SJCRH30 (cell line): ENCODE measurements at regions not wholly inside any gene's neighbourhood (a gene's known extent, or its start where the extent isn't known, plus 50 kb on each side); places are given as distances from the start of the nearest gene placed in this dataset.

ENCODE experiments used
- DNase-seq, 2 experiments: peaks; one replicate each; pipeline ENCODE4 v3.0.0-alpha.2; 2015 to 2020
- H3K27ac ChIP-seq: fragments of 250-450 bp; sonication (Bioruptor Pico); 2 replicates; pipeline ENCODE4 v1.5.1; 2020; ENCODE audit warnings: mild to moderate bottlenecking, moderate library complexity
- H3K27me3 ChIP-seq: fragments of 250-450 bp; sonication (Bioruptor Pico); 2 replicates; pipeline ENCODE4 v1.5.1; 2020; ENCODE audit warnings: mild to moderate bottlenecking, moderate library complexity
- H3K36me3 ChIP-seq: fragments of 250-450 bp; sonication (Bioruptor Pico); 2 replicates; pipeline ENCODE4 v1.5.1; 2020; ENCODE audit warnings: mild to moderate bottlenecking, moderate library complexity
- H3K4me1 ChIP-seq: fragments of 250-450 bp; sonication (Bioruptor Pico); 2 replicates; pipeline ENCODE4 v1.5.1; 2020; ENCODE audit warnings: mild to moderate bottlenecking, moderate library complexity
- H3K4me3 ChIP-seq: fragments of 250-450 bp; sonication (Bioruptor Pico); 2 replicates; pipeline ENCODE4 v1.5.1; 2020; ENCODE audit warnings: mild to moderate bottlenecking, moderate library complexity
- H3K9me3 ChIP-seq: fragments of 250-450 bp; sonication (Bioruptor Pico); replicated peaks from 2 replicates; pipeline ENCODE4 v1.5.1; 2020; ENCODE audit warnings: mild to moderate bottlenecking, moderate library complexity

DNA sequence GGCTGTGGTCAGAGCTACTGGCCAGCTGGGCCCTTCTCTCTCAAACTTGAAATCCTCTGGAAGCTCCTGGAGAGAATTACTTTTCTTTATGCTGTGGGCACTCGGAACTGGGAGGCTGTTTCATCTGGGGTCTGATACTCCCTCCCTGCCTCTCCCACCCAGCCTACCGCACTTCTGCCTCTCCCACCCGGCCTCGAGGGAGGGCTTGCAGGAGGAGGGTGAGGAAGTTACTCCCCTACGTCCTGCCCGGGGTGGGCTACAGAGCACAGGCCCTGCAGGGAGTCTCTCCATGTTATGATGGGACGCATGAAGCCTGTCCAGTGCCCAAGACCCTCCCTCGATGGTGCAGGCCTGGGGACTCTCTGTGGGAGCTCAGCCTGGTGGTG lies 584.6 kb upstream of the MKI67 start:
- H3K4me1 ChIP-seq: no peaks in the 10 kb centered on the region
- no peak overlapping the region for H3K4me3 ChIP-seq
- no peak for DNase-seq
- no peaks in the 10 kb centered on the region for H3K36me3 ChIP-seq
- H3K27ac ChIP-seq: no peak overlapping the region
- no peaks in the 10 kb centered on the region for H3K9me3 ChIP-seq
- no peaks in the 10 kb centered on the region for H3K27me3 ChIP-seq

DNA sequence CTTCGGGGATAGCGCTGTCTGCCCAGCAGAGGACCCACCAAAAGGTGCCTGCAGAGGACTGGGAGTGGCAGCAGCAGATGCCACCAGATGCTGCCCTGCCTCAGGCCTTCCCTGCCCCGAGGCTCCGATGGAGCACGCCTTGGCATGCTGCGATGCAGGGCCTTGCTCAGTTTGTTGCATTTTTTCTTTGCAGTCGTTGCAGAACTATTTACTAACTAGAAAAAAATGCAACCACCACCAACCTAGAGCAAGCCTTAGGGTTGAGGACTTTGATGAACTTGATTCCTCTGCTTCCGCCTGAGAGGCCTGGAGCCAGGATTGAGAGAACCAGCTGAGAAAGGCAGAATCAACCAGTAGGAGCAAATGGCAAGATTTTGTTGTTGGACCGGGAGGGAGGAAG lies 585.6 kb upstream of the MKI67 start:
- H3K9me3 ChIP-seq: no peaks in the 10 kb centered on the region
- H3K4me1 ChIP-seq: no peaks in the 10 kb centered on the region
- H3K36me3 ChIP-seq: no peaks in the 10 kb centered on the region
- no peaks in the 10 kb centered on the region for H3K27me3 ChIP-seq
- H3K4me3 ChIP-seq: no peak overlapping the region
- H3K27ac ChIP-seq: no peak overlapping the region
- DNase-seq: peak; percentile 4 to 5

DNA sequence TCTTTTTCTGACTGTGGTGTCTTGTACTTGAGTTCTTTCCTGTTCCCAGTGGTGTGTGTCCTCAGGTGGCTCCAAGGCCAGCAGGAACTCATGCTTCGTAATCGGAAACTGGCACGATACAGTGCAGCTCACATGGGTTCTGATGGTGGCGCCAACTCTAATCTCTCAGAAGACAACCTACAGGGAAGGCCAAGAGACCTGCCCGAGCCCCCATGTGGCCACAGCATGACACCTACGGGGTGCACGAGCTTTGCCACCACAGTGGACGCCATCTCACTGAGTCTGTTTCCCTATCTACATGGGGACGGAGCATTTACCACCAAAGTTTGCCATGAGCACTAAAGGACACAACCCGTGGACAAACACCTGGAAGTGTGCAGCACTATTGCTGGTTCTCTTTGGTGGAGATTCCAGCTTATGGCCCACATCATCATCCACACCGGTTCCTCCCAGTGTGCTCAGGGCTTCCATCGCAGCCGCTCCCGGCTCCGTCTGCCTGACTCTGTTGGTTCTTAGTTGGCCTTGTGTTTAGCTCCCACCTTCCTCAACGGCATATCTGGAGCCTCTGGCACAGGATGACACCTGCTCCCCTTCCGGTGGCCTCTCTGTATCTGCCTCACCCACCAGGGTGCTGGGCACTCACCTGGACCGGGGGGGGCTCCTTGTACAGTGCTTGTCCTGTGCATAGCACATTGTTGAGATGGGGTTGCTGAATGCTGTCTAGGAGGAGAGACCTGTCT lies 586.6 kb upstream of the MKI67 start:
- Histone ChIP-seq H3K9me3 (no peaks in the 10 kb centered on the region), H3K27me3 (no peaks in the 10 kb centered on the region), H3K4me3 (no peak overlapping the region), H3K4me1 (no peaks in the 10 kb centered on the region), H3K27ac (no peak overlapping the region), H3K36me3 (no peaks in the 10 kb centered on the region)
- DNase-seq: no peak

DNA sequence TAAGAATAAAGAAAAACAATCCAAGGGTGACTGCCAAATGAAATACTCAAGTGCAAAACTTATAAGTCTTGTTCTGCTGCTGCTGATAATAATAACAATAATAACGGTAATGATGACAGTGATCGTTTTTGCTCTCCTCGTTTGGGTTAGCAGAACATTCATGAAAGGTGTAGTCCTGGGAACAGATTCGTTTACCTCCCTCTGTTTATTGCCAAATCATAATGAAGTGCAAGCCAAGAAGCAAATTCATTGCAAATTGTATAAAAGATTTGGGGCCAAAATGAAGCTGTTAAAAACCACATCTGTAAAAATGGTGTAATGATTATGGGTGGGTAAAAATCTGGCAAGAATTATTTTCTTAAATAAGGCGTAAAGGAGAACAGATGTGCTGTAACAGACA lies 587.2 kb upstream of the MKI67 start:
- no peak overlapping the region for H3K4me3 ChIP-seq
- no peak overlapping the region for H3K27ac ChIP-seq
- no peaks in the 10 kb centered on the region for H3K4me1 ChIP-seq
- H3K9me3 ChIP-seq: no peaks in the 10 kb centered on the region
- DNase-seq: no peak
- no peaks in the 10 kb centered on the region for H3K36me3 ChIP-seq
- H3K27me3 ChIP-seq: no peaks in the 10 kb centered on the region

DNA sequence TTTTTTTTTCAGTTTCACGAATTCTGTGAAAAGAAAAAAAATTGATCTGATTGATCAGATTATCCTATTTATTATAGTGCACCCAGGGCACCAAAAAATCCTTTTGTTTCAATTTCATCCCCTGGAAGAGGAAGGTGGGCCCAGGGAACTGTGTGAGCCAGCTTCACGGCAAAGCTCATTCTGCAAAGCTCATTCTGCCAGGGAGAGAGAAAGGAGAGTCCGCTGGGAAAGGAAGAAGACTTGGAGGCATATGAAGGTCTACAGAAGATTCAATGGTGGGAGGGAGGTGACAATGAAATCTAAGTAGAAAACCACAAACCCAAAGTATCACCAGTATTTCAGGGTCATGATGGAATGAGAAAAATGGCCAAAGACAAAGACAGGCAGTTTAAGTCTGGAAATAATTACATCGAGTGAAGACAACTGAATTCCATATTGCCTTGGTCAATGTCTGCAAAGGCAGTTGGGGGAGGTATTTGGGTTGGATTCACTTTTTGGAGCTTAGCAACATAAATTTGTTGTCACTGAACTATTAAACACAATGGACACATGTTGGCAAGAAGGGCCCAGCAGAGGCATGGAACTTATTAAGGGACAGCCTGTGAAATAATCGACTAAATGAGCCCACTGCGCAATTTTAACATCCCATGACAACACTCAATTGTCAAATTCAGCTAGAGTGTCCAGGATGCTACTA lies 587.8 kb upstream of the MKI67 start:
- no peak for DNase-seq
- Histone ChIP-seq H3K4me3 (no peak overlapping the region), H3K4me1 (no peaks in the 10 kb centered on the region), H3K9me3 (no peaks in the 10 kb centered on the region), H3K36me3 (no peaks in the 10 kb centered on the region), H3K27me3 (no peaks in the 10 kb centered on the region), H3K27ac (no peak overlapping the region)

DNA sequence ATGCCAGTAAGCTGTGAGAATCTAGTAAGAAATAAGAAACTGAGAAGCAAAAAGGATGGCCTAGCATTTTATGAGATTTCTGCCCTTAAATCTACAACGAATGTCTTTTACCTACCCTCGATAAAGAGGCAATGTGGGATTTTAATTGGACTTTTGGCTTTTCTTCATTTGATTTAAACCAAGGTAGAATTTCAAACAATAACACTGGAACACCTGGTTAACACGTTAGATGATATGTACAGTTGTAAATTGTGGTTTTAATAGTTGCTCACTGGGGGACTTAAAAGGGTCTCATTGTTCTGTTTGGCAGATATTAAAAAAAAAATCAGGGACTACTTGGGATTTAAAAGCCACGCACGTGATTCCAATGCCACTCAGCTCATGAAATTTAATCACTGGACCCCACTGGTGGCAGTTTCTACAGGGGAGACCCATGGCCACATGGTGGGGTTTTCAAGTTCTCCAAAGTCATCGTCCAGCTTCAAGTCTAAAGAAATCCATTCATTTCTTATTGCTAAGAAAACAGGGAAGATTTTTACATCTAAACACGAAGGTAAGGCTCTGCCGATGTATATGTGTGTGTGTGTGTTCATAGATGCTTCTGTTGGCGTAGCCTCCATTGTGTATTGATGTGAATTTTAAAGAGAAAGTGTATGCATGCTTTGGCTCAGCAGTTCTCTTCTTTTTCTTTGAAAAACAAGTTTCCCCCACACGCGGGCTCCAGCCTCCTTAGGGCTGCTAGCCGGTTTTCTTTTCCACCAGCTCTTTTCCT lies 588.6 kb upstream of the MKI67 start:
- Histone ChIP-seq H3K36me3 (no peaks in the 10 kb centered on the region), H3K9me3 (no peaks in the 10 kb centered on the region), H3K27me3 (no peaks in the 10 kb centered on the region), H3K4me1 (no peaks in the 10 kb centered on the region), H3K27ac (no peak overlapping the region), H3K4me3 (no peak overlapping the region)
- no peak for DNase-seq

DNA sequence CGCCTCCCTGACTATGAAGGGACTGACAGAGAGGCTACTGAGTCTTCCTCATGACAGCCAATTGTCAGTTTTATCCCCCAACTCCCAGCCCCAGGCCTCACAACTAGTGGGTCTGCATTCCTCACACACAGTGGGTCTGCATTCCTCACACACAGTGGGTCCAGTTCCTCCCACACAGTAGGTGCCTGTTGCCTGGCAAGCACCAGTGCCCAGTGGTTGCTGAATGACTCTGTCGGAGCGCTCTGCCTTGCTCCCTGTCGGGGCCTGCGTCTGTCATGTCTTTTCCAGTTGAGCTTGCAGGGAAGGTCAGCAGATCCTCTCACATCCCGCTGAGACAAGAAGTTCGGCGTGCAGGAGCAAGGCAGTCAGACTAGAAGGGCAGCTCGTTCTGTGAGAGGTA lies 590.0 kb upstream of the MKI67 start:
- H3K36me3 ChIP-seq: no peaks in the 10 kb centered on the region
- no peaks in the 10 kb centered on the region for H3K4me1 ChIP-seq
- H3K4me3 ChIP-seq: no peak overlapping the region
- no peak overlapping the region for H3K27ac ChIP-seq
- no peaks in the 10 kb centered on the region for H3K27me3 ChIP-seq
- no peaks in the 10 kb centered on the region for H3K9me3 ChIP-seq
- DNase-seq: no peak

DNA sequence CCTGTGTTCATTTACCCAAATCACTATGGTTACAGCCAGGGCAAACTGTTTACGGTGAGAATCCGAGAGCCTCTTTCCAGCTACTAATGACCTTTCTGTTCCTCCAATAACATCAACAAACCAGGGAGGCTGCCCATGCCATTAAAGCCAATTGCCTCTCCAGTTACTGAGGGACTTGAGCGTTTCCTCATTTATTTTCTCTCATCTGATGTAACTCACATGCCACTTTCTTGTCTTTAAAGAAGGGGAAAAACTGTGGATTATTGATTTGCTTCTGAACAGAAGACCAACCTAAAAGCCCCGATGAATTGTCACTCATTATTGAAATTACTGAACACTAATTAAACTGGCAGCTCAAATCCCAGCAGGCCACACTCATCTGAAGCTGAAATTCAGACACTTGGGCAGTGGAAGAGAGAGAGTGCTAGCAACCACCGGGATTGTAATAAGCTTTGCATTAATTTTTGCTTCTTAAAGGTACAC lies 595.8 kb upstream of the MKI67 start:
- no peak for DNase-seq
- Histone ChIP-seq H3K27ac (no peak overlapping the region), H3K36me3 (no peaks in the 10 kb centered on the region), H3K27me3 (no peaks in the 10 kb centered on the region), H3K4me1 (no peaks in the 10 kb centered on the region), H3K9me3 (no peaks in the 10 kb centered on the region), H3K4me3 (no peak overlapping the region)

DNA sequence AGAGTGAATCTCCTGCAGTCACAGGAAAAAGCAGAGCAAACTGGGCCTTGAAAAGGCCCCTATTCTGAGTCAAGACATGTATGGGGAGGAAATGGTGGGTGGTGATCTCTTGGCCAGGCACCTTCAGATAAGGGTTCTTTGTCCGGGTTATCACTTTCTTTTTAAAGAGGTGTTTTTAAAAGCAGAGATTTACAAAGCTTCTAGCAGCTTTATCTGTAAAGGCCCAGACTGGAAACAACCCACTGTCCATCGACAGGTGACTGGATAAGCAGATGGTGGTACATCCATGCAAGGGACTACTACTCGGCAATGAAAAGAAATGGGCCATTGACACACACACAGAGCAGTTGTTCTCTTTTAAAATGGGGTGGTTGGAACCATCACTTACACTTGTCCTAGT lies 596.7 kb upstream of the MKI67 start:
- no peak overlapping the region for H3K4me3 ChIP-seq
- no peaks in the 10 kb centered on the region for H3K4me1 ChIP-seq
- H3K36me3 ChIP-seq: no peaks in the 10 kb centered on the region
- no peak overlapping the region for H3K27ac ChIP-seq
- no peaks in the 10 kb centered on the region for H3K9me3 ChIP-seq
- DNase-seq: no peak
- H3K27me3 ChIP-seq: no peaks in the 10 kb centered on the region; the same call in 1 of the 2 replicates

DNA sequence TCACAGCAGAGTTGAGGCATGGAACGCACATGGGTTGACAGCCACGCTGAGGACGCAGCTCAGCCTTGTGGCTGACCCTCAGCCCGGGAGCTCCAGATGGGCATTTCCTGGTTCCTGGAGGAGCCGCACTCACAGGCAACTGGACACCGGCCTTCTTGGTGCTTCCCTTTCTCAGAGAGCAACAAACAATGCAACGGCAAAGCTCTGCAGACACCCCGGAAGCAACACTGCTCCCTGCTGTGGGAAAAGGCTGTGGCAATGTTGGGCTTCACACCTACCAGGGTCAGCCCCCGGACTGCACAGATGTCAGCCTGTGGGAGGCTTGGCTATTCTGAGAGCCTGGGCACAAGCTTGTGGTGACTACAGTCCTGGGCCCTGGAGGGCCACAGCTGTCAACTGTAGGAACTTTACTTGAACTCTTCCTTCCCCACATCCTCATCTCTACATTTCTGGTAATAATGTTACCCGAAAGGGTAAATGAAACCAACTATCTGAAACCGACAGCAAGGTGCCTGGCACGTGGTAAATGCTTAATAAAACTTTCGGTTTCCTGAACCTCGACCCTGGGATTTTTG lies 597.5 kb upstream of the MKI67 start:
- no peaks in the 10 kb centered on the region for H3K9me3 ChIP-seq
- H3K36me3 ChIP-seq: no peaks in the 10 kb centered on the region
- DNase-seq: no peak
- no peak overlapping the region for H3K4me3 ChIP-seq
- H3K4me1 ChIP-seq: no peaks in the 10 kb centered on the region
- no peaks in the 10 kb centered on the region; the same call in 1 of the 2 replicates for H3K27me3 ChIP-seq
- H3K27ac ChIP-seq: no peak overlapping the region

DNA sequence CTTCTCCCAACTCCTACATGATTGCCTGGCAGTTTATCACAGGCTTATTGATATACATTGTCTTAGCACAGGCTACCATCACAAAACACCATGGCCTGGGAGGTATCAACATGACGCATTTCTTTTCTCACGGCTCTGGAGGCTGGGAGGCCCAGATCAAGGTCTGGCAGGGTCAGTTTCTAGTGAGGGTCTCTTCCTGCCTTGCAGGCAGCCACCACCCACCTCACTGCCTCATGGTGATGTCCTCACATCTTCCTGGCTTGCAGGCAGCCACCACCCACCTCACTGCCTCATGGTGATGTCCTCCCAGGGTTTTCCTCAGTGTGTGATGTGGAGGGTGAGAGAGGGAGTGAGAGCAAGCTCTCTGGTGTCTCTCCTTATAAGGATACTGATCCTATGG lies 599.3 kb upstream of the MKI67 start:
- DNase-seq: no peak
- no peak overlapping the region for H3K27ac ChIP-seq
- H3K4me1 ChIP-seq: no peaks in the 10 kb centered on the region
- no peaks in the 10 kb centered on the region; the same call in 1 of the 2 replicates for H3K27me3 ChIP-seq
- H3K9me3 ChIP-seq: no peaks in the 10 kb centered on the region
- no peak overlapping the region for H3K4me3 ChIP-seq
- no peaks in the 10 kb centered on the region for H3K36me3 ChIP-seq

DNA sequence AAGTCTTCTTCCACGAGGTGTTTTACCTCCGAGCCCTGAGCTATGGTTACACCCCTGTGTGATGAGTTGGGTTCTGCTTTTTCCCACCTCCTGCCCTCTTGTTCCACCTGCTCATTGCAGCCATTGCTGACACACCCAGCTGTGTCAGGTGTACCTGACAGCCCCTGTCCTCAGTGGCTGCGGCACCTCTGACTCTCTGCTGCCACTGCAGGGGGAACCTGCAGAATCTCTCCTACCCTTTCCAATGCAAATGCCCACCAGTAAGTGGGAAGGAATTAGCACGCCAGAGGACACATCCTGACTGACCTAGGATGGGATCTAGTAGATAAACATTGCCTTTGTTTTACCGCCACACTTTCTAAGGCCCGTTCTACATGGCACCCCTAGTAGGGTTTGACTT lies 600.9 kb upstream of the MKI67 start:
- Histone ChIP-seq H3K9me3 (no peaks in the 10 kb centered on the region), H3K4me1 (no peaks in the 10 kb centered on the region), H3K27me3 (no peaks in the 10 kb centered on the region; the same call in 1 of the 2 replicates), H3K36me3 (no peaks in the 10 kb centered on the region), H3K4me3 (no peak overlapping the region), H3K27ac (no peak overlapping the region)
- DNase-seq: no peak

DNA sequence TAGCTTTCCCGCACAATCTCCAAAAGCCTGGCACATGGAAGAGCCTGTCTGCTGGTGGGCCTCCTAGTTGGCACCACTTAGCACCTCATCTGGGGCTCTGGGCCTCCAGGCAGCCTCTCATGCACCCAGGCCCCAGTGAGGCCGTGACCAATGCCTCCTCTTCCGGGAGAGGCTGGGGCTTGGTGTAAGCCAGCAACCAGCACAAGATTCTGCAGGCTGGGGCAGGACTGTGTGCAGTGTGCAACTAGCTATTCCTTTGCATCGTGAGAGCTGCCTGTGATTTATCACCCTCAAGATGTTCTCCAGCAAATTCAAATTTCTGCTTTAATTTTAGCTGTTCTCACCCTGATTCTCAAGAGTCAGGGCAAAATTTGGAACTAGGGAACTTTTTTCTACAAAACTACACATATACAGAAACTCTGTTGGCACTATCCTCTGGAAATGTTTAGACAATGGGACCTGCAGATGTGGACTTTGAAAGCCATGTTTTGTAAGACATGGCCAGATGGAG lies 603.7 kb upstream of the MKI67 start:
- Histone ChIP-seq H3K27me3 (no peaks in the 10 kb centered on the region; the same call in 1 of the 2 replicates), H3K4me3 (no peak overlapping the region), H3K4me1 (no peaks in the 10 kb centered on the region), H3K27ac (no peak overlapping the region), H3K9me3 (no peaks in the 10 kb centered on the region), H3K36me3 (no peaks in the 10 kb centered on the region)
- DNase-seq: no peak

DNA sequence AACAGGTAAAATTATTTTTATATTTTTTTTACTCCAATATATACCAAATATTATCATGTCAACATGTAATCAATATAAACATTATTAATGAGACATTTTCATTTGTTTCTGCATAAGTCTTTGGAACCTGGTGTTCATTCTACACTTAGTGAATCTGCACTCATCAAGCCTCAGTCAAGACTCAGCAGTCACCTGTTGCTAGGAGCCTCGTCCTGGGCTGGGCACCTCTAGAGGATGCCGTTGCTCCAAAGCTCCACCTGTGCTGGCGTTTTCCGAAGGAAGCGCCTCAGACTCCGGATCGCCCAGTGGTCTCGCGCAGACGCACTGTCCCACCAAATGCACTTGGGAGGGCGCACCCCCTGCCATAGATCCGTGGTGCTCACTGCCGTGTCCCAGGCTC lies 604.7 kb upstream of the MKI67 start:
- DNase-seq: no peak
- Histone ChIP-seq H3K4me3 (no peak overlapping the region), H3K36me3 (no peaks in the 10 kb centered on the region), H3K4me1 (no peaks in the 10 kb centered on the region), H3K27me3 (no peaks in the 10 kb centered on the region; the same call in 1 of the 2 replicates), H3K27ac (no peak overlapping the region), H3K9me3 (no peaks in the 10 kb centered on the region)

DNA sequence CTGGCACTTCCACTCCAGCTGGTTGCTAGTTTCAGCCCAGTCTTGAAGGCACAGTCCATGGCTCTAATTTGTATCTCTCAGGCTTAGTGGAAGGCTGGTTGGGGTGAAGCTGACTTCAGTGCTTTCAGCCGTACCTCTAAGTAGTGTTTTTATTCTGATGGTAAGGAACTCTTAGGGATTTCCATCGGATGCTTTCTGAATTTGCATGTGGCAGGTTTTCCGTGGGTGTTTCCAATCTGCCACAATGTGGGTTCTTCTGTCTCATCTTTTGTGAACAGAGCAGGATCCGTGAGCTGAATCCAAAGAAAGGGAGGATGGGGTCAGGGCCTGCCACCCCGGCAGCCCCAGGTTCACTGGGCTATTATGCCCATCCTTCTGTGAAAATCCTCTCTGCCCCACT lies 607.9 kb upstream of the MKI67 start:
- Histone ChIP-seq H3K4me1 (no peaks in the 10 kb centered on the region), H3K9me3 (no peaks in the 10 kb centered on the region)
- no peak for DNase-seq

More for the DNA sequence above, 607.9 kb upstream of the MKI67 start:
- H3K27ac ChIP-seq: no peak overlapping the region
- H3K36me3 ChIP-seq: no peaks in the 10 kb centered on the region
- no peak overlapping the region for H3K4me3 ChIP-seq
- no peaks in the 10 kb centered on the region for H3K27me3 ChIP-seq
